ENCODE measurements at regions not wholly inside any gene's neighbourhood (a gene's known extent, or its start where the extent isn't known, plus 50 kb on each side); places are given as distances from the start of the nearest gene placed in this dataset.

DNA sequence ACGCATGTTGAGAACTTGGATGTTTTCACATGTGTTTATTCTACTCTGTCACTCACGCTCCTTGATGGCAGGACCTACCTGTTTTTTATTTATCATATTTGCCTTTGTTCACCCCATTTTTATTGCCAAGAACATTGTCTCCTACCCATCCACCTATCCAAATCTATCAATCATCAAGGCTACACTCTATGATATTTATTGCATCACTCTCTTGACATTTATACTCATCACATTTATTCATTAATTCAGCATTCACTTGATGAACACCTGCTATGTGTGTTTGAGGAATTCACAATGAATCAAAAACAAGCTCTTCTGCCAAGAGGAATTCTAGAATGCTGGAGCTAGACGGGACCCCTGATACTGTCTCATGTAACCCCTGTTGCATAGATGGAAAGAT, 94.5 kb upstream of the ZNF469 start:
- TF ChIP-seq EZH2phosphoT487 (IDR thresholded peaks at IDR 0.05; ENCODE audit: borderline replicate concordance, low read depth, low read length) = no peak
- TF ChIP-seq, protein P1, sequence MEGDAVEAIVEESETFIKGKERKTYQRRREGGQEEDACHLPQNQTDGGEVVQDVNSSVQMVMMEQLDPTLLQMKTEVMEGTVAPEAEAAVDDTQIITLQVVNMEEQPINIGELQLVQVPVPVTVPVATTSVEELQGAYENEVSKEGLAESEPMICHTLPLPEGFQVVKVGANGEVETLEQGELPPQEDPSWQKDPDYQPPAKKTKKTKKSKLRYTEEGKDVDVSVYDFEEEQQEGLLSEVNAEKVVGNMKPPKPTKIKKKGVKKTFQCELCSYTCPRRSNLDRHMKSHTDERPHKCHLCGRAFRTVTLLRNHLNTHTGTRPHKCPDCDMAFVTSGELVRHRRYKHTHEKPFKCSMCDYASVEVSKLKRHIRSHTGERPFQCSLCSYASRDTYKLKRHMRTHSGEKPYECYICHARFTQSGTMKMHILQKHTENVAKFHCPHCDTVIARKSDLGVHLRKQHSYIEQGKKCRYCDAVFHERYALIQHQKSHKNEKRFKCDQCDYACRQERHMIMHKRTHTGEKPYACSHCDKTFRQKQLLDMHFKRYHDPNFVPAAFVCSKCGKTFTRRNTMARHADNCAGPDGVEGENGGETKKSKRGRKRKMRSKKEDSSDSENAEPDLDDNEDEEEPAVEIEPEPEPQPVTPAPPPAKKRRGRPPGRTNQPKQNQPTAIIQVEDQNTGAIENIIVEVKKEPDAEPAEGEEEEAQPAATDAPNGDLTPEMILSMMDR (conservative IDR thresholded peaks at IDR 0.05; ENCODE audit: low read length) = no peak
- Histone ChIP-seq H3K4me3 (ENCODE audit: low read depth, low read length, poor library complexity, severe bottlenecking) (no peak overlapping the region), H3K27ac (ENCODE audit: low read depth, low read length, poor library complexity, severe bottlenecking) (no peak overlapping the region), H3K36me3 (ENCODE audit: insufficient read depth, low read length) (no peaks in the 10 kb centered on the region), H3K4me2 (ENCODE audit: low read length) (no peak overlapping the region), H2AFZ (ENCODE audit: low read length) (no peak overlapping the region), H3K4me1 (ENCODE audit: insufficient read depth, low read length, poor library complexity, severe bottlenecking) (no peaks in the 10 kb centered on the region), H3K9me2 (ENCODE audit: insufficient read depth, low read length) (no peaks in the 10 kb centered on the region), H4K20me1 (ENCODE audit: insufficient read depth, low read length) (no peaks in the 10 kb centered on the region), H3K79me2 (ENCODE audit: insufficient read depth, low read depth, low read length) (no peaks in the 10 kb centered on the region), H3K9me3 (ENCODE audit: low read length) (peaks cover 20% of the 10 kb centered on the region)
- DNase-seq (ENCODE audit: low spot score) = no peak
- BruUV-seq (replicated peaks) = no TSS peak
- ChIA-PET POLR2A (no interaction called here), CTCF (ENCODE audit: unreplicated experiment) (no interaction called here)
- intact Hi-C loops (cut with micrococcal nuclease; ENCODE audit: unreplicated experiment) = no loop called here

DNA sequence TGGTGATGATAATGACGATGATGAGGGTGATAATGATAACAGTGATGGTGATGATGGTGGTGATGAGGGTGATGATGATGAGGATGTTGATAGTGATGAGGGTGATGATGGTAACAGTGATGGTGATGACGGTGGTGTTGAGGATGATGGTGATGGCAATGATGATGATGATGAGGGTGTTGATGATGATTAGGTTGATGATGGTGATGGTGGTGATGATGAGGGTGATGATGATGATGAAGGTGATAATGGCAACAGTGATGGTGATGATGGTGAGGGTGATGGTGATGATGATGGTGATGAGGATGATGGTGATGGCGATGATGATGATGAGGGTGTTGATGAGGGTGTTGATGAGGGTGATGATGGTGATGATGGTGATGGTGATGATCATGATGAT, 93.8 kb upstream of the ZNF469 start:
- no TSS peak for BruUV-seq (replicated peaks)
- CTCF ChIA-PET (ENCODE audit: unreplicated experiment) = no interaction called here

DNA sequence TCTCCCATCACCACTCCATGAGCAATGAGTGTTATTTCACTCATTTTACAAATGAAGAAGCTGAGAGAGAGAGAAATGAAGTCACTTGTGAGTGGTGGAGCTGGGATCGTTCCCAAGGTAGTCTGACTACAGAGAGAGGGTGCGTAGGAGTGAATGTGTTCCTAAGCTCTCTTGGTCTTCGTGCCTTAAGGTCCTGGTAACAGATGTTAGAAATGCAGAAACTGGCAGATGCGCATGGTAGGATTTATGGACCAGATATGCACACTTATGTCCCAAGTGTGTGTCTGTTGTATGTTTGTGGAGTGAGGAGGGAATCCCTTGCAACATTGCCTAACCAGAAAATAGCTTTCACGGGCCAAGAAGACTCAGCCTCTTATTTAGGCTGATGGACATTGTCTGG, 93.2 kb upstream of the ZNF469 start:
- H3K9me3 ChIP-seq (ENCODE audit: low read length) = peaks cover 20% of the 10 kb centered on the region
- TF ChIP-seq, protein P1 (conservative IDR thresholded peaks at IDR 0.05; ENCODE audit: low read length) = no peak
- TF ChIP-seq EZH2phosphoT487 (IDR thresholded peaks at IDR 0.05; ENCODE audit: borderline replicate concordance, low read depth, low read length) = no peak
- no peaks in the 10 kb centered on the region for H3K4me1 ChIP-seq (ENCODE audit: insufficient read depth, low read length, poor library complexity, severe bottlenecking)
- no peak overlapping the region for H3K4me3 ChIP-seq (ENCODE audit: low read depth, low read length, poor library complexity, severe bottlenecking)
- no peak overlapping the region for H2AFZ ChIP-seq (ENCODE audit: low read length)
- no peaks in the 10 kb centered on the region for H3K36me3 ChIP-seq (ENCODE audit: insufficient read depth, low read length)
- no peak overlapping the region for H3K27ac ChIP-seq (ENCODE audit: low read depth, low read length, poor library complexity, severe bottlenecking)
- no peaks in the 10 kb centered on the region for H3K9me2 ChIP-seq (ENCODE audit: insufficient read depth, low read length)
- no peak for DNase-seq (ENCODE audit: low spot score)
- intact Hi-C loops (cut with micrococcal nuclease; ENCODE audit: unreplicated experiment) = no loop called here
- ChIA-PET CTCF (ENCODE audit: unreplicated experiment) (no interaction called here), POLR2A (no interaction called here)
- H4K20me1 ChIP-seq (ENCODE audit: insufficient read depth, low read length) = no peaks in the 10 kb centered on the region
- H3K4me2 ChIP-seq (ENCODE audit: low read length) = no peak overlapping the region
- BruUV-seq (replicated peaks) = no TSS peak
- H3K79me2 ChIP-seq (ENCODE audit: insufficient read depth, low read depth, low read length) = no peaks in the 10 kb centered on the region

More for the DNA sequence above, 93.8 kb upstream of the ZNF469 start:
- TF ChIP-seq EZH2phosphoT487 (IDR thresholded peaks at IDR 0.05; ENCODE audit: borderline replicate concordance, low read depth, low read length) = no peak
- TF ChIP-seq, protein P1 (conservative IDR thresholded peaks at IDR 0.05; ENCODE audit: low read length) = no peak
- POLR2A ChIA-PET = no interaction called here
- Histone ChIP-seq H3K9me2 (ENCODE audit: insufficient read depth, low read length) (no peaks in the 10 kb centered on the region), H3K79me2 (ENCODE audit: insufficient read depth, low read depth, low read length) (no peaks in the 10 kb centered on the region), H3K36me3 (ENCODE audit: insufficient read depth, low read length) (no peaks in the 10 kb centered on the region), H3K4me1 (ENCODE audit: insufficient read depth, low read length, poor library complexity, severe bottlenecking) (no peaks in the 10 kb centered on the region), H3K4me2 (ENCODE audit: low read length) (no peak overlapping the region), H2AFZ (ENCODE audit: low read length) (no peak overlapping the region), H3K4me3 (ENCODE audit: low read depth, low read length, poor library complexity, severe bottlenecking) (no peak overlapping the region), H4K20me1 (ENCODE audit: insufficient read depth, low read length) (no peaks in the 10 kb centered on the region), H3K27ac (ENCODE audit: low read depth, low read length, poor library complexity, severe bottlenecking) (no peak overlapping the region), H3K9me3 (ENCODE audit: low read length) (peaks cover 20% of the 10 kb centered on the region)
- no peak for DNase-seq (ENCODE audit: low spot score)
- intact Hi-C loops (cut with micrococcal nuclease; ENCODE audit: unreplicated experiment) = no loop called here

All from OCI-LY7 (cell line).